HepG2 (cell line): ENCODE measurements at regions not wholly inside any gene's neighbourhood (a gene's known extent, or its start where the extent isn't known, plus 50 kb on each side); places are given as distances from the start of the nearest gene placed in this dataset.

Experiments used
- ATAC-seq: fragments of 200-7000 bp; cut with Tn5 transposase; 3 replicates; pipeline ENCODE4 v1.9.1; 2020; ENCODE audit warnings: mild to moderate bottlenecking, moderate library complexity
- BruUV-seq: library from RNA; stranded (reverse); fragments of 400-500 nt; replicated peaks from 2 replicates; lab custom pipeline; 2021; lab: Mats Ljungman, UMichigan
- CTCF ChIA-PET: fragments of 300-600 bp; formaldehyde crosslinking; extraction: SDS; loops from one replicate; lab custom pipeline; 2021; ENCODE audit warnings: low total read pairs, inconsistent platforms, low intra/inter-chr PET ratio; lab: Yijun Ruan, JAX
- POLR2A ChIA-PET: fragments of 350-600 bp; sonication (Branson Sonifier 250); formaldehyde crosslinking; loops from one replicate; lab custom pipeline; 2020; ENCODE audit warnings: antibody characterized with exemption, inconsistent platforms; lab: Yijun Ruan, JAX
- DNase-seq: peaks from one replicate; pipeline ENCODE4 v3.0.0-alpha.2; 2015; ENCODE audit warnings: low spot score
- FAIRE-seq: peaks from 3 replicates; lab custom pipeline; 2011; peaks lifted over from hg19 to GRCh38; lab: Jason Lieb, UNC
- H2AFZ ChIP-seq: one replicate; pipeline ENCODE4 v1.6.1; 2011; ENCODE audit warnings: low read length, inconsistent platforms
- H3K27ac ChIP-seq: fragments of 300-600 bp; 3 replicates; pipeline ENCODE4 v1.8.0; 2011; ENCODE audit warnings: mixed run types, mild to moderate bottlenecking, mixed read lengths, low read length, inconsistent platforms; ENCODE audit not compliant: insufficient read depth; ENCODE audit errors: extremely low read length
- H3K27me3 ChIP-seq, 2 experiments: fragments of 200-600 bp in 1 of 2; 2 replicates in 1 of 2; 3 replicates in 1 of 2; pipeline versions ENCODE4 v1.6.0 to v1.8.0; 2011; ENCODE audit warnings: low read length in 2 of 2, mild to moderate bottlenecking in 2 of 2, moderate library complexity in 2 of 2, inconsistent platforms in 1 of 2; ENCODE audit not compliant: insufficient read depth in 2 of 2, control insufficient read depth in 1 of 2
- H3K36me3 ChIP-seq, 2 experiments: fragments of 200-600 bp in 1 of 2; replicated peaks in 1 of 2; 2 replicates in 1 of 2; 3 replicates in 1 of 2; pipeline versions ENCODE4 v1.5.1 to v1.8.0; 2011; ENCODE audit warnings: low read length in 2 of 2, inconsistent platforms in 1 of 2; ENCODE audit not compliant: insufficient read depth in 2 of 2, control insufficient read depth in 1 of 2
- H3K4me1 ChIP-seq: 2 replicates; pipeline ENCODE4 v1.5.1; 2012; ENCODE audit warnings: low read length, inconsistent platforms; ENCODE audit not compliant: insufficient read depth
- H3K4me2 ChIP-seq: 2 replicates; pipeline ENCODE4 v1.6.0; 2011; ENCODE audit warnings: low read depth, low read length, inconsistent platforms
- H3K4me3 ChIP-seq, 3 experiments: fragments of 200-600 bp in 1 of 3; sonication (generic), shearing (Covaris generic) in 1 of 3; replicated peaks in 1 of 3; 2 replicates each; pipeline ENCODE4 v1.5.1; 2011 to 2016; ENCODE audit warnings: low read length in 3 of 3, inconsistent platforms in 2 of 3, low read depth in 2 of 3, mild to moderate bottlenecking in 2 of 3, control low read depth in 1 of 3, mixed read lengths in 1 of 3; ENCODE audit not compliant: insufficient read depth in 1 of 3
- H3K79me2 ChIP-seq: one replicate; pipeline ENCODE4 v1.6.1; 2011; ENCODE audit warnings: low read length, inconsistent platforms; ENCODE audit not compliant: insufficient read depth
- H3K9ac ChIP-seq: 2 replicates; pipeline ENCODE4 v1.6.0; 2011; ENCODE audit warnings: mild to moderate bottlenecking, low read depth, low read length, inconsistent platforms; ENCODE audit not compliant: insufficient read depth
- H3K9me3 ChIP-seq: 2 replicates; pipeline ENCODE4 v1.5.1; 2012; ENCODE audit warnings: mild to moderate bottlenecking, low read length
- H4K20me1 ChIP-seq: 2 replicates; pipeline ENCODE4 v1.6.0; 2011; ENCODE audit warnings: inconsistent platforms, mild to moderate bottlenecking, low read length, moderate library complexity; ENCODE audit not compliant: insufficient read depth
- CREB1 ChIP-seq, 2 experiments: fragments of 450-650 bp in 1 of 2; IDR thresholded peaks; 2 replicates each; pipeline ENCODE4 v1.6.1; 2016 to 2017; ENCODE audit warnings: control low read depth in 1 of 2, mild to moderate bottlenecking in 1 of 2, missing compliant biosample characterization in 1 of 2, missing genetic modification characterization in 1 of 2
- GZF1 ChIP-seq: sonication (generic); formaldehyde crosslinking; IDR thresholded peaks from 2 replicates; pipeline ENCODE4 v1.5.1; 2020; ENCODE audit warnings: mild to moderate bottlenecking, missing genetic modification reagents
- HIVEP1 ChIP-seq: sonication (generic); formaldehyde crosslinking; IDR thresholded peaks from 2 replicates; pipeline ENCODE4 v1.4.0; 2020; ENCODE audit warnings: mild to moderate bottlenecking, missing genetic modification reagents
- ISL2 ChIP-seq: sonication (generic); formaldehyde crosslinking; IDR thresholded peaks from 2 replicates; pipeline ENCODE4 v1.5.0; 2020; ENCODE audit warnings: missing genetic modification reagents
- KMT2A ChIP-seq: sonication (generic); formaldehyde crosslinking; IDR thresholded peaks from 2 replicates; pipeline ENCODE4 v1.4.0; 2020; ENCODE audit warnings: missing genetic modification reagents
- MAFK ChIP-seq, 2 experiments: IDR thresholded peaks in 1 of 2; conservative IDR thresholded peaks in 1 of 2; 2 replicates each; pipeline ENCODE4 v1.6.1; 2011; ENCODE audit warnings: improper control_type of control experiment in 2 of 2, low read length in 2 of 2
- PHF5A ChIP-seq: IDR thresholded peaks from one replicate; pipeline ENCODE4 v1.6.1; 2018; ENCODE audit warnings: low read depth, missing genetic modification reagents; ENCODE audit not compliant: unreplicated experiment
- TFDP1 ChIP-seq: IDR thresholded peaks from 2 replicates; pipeline ENCODE4 v1.6.1; 2016; ENCODE audit warnings: missing compliant biosample characterization, missing genetic modification reagents, borderline replicate concordance
- ZMYM4 ChIP-seq: sonication (generic); formaldehyde crosslinking; IDR thresholded peaks from 2 replicates; pipeline ENCODE4 v1.8.1; 2023; ENCODE audit warnings: mild to moderate bottlenecking, missing genetic modification reagents
- ZNF326 ChIP-seq: sonication (generic); formaldehyde crosslinking; IDR thresholded peaks from 2 replicates; pipeline ENCODE4 v1.4.0; 2020; ENCODE audit warnings: missing genetic modification reagents, borderline replicate concordance
- ZNF333 ChIP-seq: sonication (generic); formaldehyde crosslinking; IDR thresholded peaks from 2 replicates; pipeline ENCODE4 v1.4.0; 2020; ENCODE audit warnings: mild to moderate bottlenecking, missing genetic modification reagents, borderline replicate concordance
- ZNF343 ChIP-seq: sonication (generic); formaldehyde crosslinking; IDR thresholded peaks from 2 replicates; pipeline ENCODE4 v1.4.0; 2020; ENCODE audit warnings: mild to moderate bottlenecking, missing genetic modification reagents
- ZNF460 ChIP-seq: sonication (generic); formaldehyde crosslinking; IDR thresholded peaks from 2 replicates; pipeline ENCODE4 v1.5.1; 2020; ENCODE audit warnings: missing genetic modification reagents, mild to moderate bottlenecking, borderline replicate concordance
- ZNF770 ChIP-seq: sonication (generic); formaldehyde crosslinking; IDR thresholded peaks from 2 replicates; pipeline ENCODE4 v1.5.0; 2020; ENCODE audit warnings: mild to moderate bottlenecking, missing genetic modification reagents
- ZSCAN20 ChIP-seq: sonication (generic); formaldehyde crosslinking; IDR thresholded peaks from 2 replicates; pipeline ENCODE4 v1.4.0; 2020; ENCODE audit warnings: missing genetic modification reagents, mild to moderate bottlenecking, borderline replicate concordance
- ZSCAN29 ChIP-seq: sonication (generic); formaldehyde crosslinking; conservative IDR thresholded peaks from 2 replicates; pipeline ENCODE4 v1.4.0; 2020; ENCODE audit warnings: mild to moderate bottlenecking, missing genetic modification reagents
- WGBS: methylation state at CpG from one replicate; pipeline ENCODE4 v1.1.6; 2017; ENCODE audit warnings: low lambda C conversion rate; 5-methylcytosine and 5-hydroxymethylcytosine counted together
- in situ Hi-C: cut with HindIII; loops from 2 replicates; pipeline ENCODE4 v1.10.0; 2017; ENCODE audit warnings: low pct_unique_long_range_greater_than_20kb; ENCODE audit not compliant: extremely low pct_ligation_motif_present
- intact Hi-C: fragments of 100-400 bp; cut with micrococcal nuclease; formaldehyde crosslinking; loops from one replicate; pipeline ENCODE4 v1.10.0; 2022; ENCODE audit not compliant: unreplicated experiment

GRCh38 chr21:25515484-25516405 is 91.5 kb downstream of the MRPL39 start:
- no peak overlapping the region for H3K9ac ChIP-seq
- H3K79me2 ChIP-seq: no peaks in the 10 kb centered on the region
- WGBS: 93% methylated on average over 3 of the region's 3 CpGs
- H3K27me3 ChIP-seq: no peaks in the 10 kb centered on the region
- TF ChIP-seq ZNF326 (no peak), MAFK (conservative IDR thresholded peaks at IDR 0.05 in 1 of 2, IDR thresholded peaks at IDR 0.05 in 1 of 2; ENCODE audit: low read length in 2 of 2) (no peak), GZF1 (CRISPR knock-in tag) (no peak), ZSCAN29 (CRISPR knock-in tag) (no peak), KMT2A (no peak)
- TF ChIP-seq, all 625 proteins: peak for 0
- H3K4me1 ChIP-seq: no peaks in the 10 kb centered on the region
- no peak for ATAC-seq
- in situ Hi-C loops (no loop called here), intact Hi-C loops (no loop called here)
- no peak overlapping the region for H3K4me2 ChIP-seq
- H2AFZ ChIP-seq: no peak overlapping the region
- no peak for DNase-seq
- peaks cover 59% of the 10 kb centered on the region for H3K9me3 ChIP-seq
- H3K4me3 ChIP-seq: no peak overlapping the region
- FAIRE-seq: no peak
- ChIA-PET POLR2A (no interaction called here), CTCF (no interaction called here)
- no TSS peak for BruUV-seq
- H4K20me1 ChIP-seq: no peaks in the 10 kb centered on the region
- H3K27ac ChIP-seq: no peak overlapping the region
- no peaks in the 10 kb centered on the region for H3K36me3 ChIP-seq

GRCh38 chr21:25513810-25514209 is 93.5 kb downstream of the MRPL39 start:
- H3K27ac ChIP-seq: no peak overlapping the region
- DNase-seq (no peak), FAIRE-seq (no peak), ATAC-seq (no peak)
- H4K20me1 ChIP-seq: no peaks in the 10 kb centered on the region
- no peak overlapping the region for H3K4me3 ChIP-seq
- in situ Hi-C loops (no loop called here), intact Hi-C loops (no loop called here)
- BruUV-seq: no TSS peak
- no peaks in the 10 kb centered on the region for H3K27me3 ChIP-seq
- no peak overlapping the region for H3K9ac ChIP-seq
- H3K4me1 ChIP-seq: no peaks in the 10 kb centered on the region
- no peaks in the 10 kb centered on the region for H3K36me3 ChIP-seq
- POLR2A ChIA-PET: no interaction called here
- no peak overlapping the region for H2AFZ ChIP-seq
- H3K4me2 ChIP-seq: no peak overlapping the region
- H3K79me2 ChIP-seq: no peaks in the 10 kb centered on the region
- CTCF ChIA-PET: no interaction called here
- peaks cover 44% of the 10 kb centered on the region for H3K9me3 ChIP-seq
- 23% methylated on average over 5 of the region's 5 CpGs for WGBS
- TF ChIP-seq CREB1 (IDR thresholded peaks at IDR 0.05) (no peak), CREB1 (CRISPR knock-in tag; IDR thresholded peaks at IDR 0.05) (no peak), TFDP1 (no peak), ZMYM4 (CRISPR knock-in tag) (no peak), PHF5A (no peak), ZNF460 (CRISPR knock-in tag) (no peak), ZNF770 (no peak), ZNF333 (no peak), ISL2 (CRISPR knock-in tag) (no peak), ZNF343 (no peak), ZSCAN20 (CRISPR knock-in tag) (no peak), HIVEP1 (no peak)
